ENCODE measurements at regions not wholly inside any gene's neighbourhood (a gene's known extent, or its start where the extent isn't known, plus 50 kb on each side); places are given as distances from the start of the nearest gene placed in this dataset.

- no peak overlapping the region for H2AK5ac ChIP-seq (ENCODE audit: low read length)
- H3K18ac ChIP-seq (ENCODE audit: low read length) = no peak overlapping the region
- H3K4me2 ChIP-seq (ENCODE audit: low read length) = no peak overlapping the region
- no peak overlapping the region for H3K27ac ChIP-seq (ENCODE audit: low read depth, low read length)
- no peak overlapping the region for H4K12ac ChIP-seq (ENCODE audit: low read depth, low read length)
- no peak overlapping the region for H2AFZ ChIP-seq (ENCODE audit: insufficient read depth, low read length, poor library complexity)
- no peak overlapping the region for H2BK120ac ChIP-seq (ENCODE audit: insufficient read depth, low read length, poor library complexity)
- H3K23ac ChIP-seq (ENCODE audit: low read length) = no peak overlapping the region
- H2BK12ac ChIP-seq (ENCODE audit: low read length) = no peak overlapping the region
- no peaks in the 10 kb centered on the region for H3K36me3 ChIP-seq (ENCODE audit: control insufficient read depth in 1 of 2, insufficient read depth in 2 of 2, low read length in 2 of 2)
- H3K79me2 ChIP-seq (ENCODE audit: control insufficient read depth, insufficient read depth, low read length, poor library complexity) = no peaks in the 10 kb centered on the region
- no peaks in the 10 kb centered on the region for H3K4me1 ChIP-seq (ENCODE audit: control insufficient read depth in 1 of 2, insufficient read depth in 2 of 2, low read length in 2 of 2)
- DNase-seq = no peak
- no peaks in the 10 kb centered on the region for H3K79me1 ChIP-seq (ENCODE audit: low read length)
- no peak overlapping the region for H3K4ac ChIP-seq (ENCODE audit: low read depth, low read length)
- no peaks in the 10 kb centered on the region for H3K9me3 ChIP-seq (ENCODE audit: insufficient read depth, low read depth, low read length)
- no peak overlapping the region for H4K91ac ChIP-seq (ENCODE audit: low read depth, low read length)
- no peak overlapping the region for H3K4me3 ChIP-seq (ENCODE audit: low read depth, low read length)
- WGBS (ENCODE audit: extremely low coverage, insufficient coverage, insufficient read length) = no CpG with 5 or more reads among the region's 2 CpGs
- no peaks in the 10 kb centered on the region for H3K27me3 ChIP-seq (ENCODE audit: insufficient read depth, low read length)
- H3K14ac ChIP-seq (ENCODE audit: low read length) = no peak overlapping the region
- H2BK5ac ChIP-seq (ENCODE audit: low read depth, low read length, poor library complexity) = no peak overlapping the region
- H4K8ac ChIP-seq (ENCODE audit: low read depth, low read length) = no peak overlapping the region
- H3K9ac ChIP-seq (ENCODE audit: low read length) = no peak overlapping the region
Observed at GRCh38 chr2:52423655-52424054, 1343.9 kb upstream of the CHAC2 start.

- no peaks in the 10 kb centered on the region for H3K4me1 ChIP-seq (ENCODE audit: control insufficient read depth in 1 of 2, insufficient read depth in 2 of 2, low read length in 2 of 2)
- WGBS (ENCODE audit: extremely low coverage, insufficient coverage, insufficient read length) = no CpG with 5 or more reads among the region's 1 CpG
Observed at GRCh38 chr2:52423111-52423510, 1344.5 kb upstream of the CHAC2 start.

GRCh38 chr2:52416340-52416739 lies 1351.3 kb upstream of the CHAC2 start:
- Histone ChIP-seq H2BK120ac (ENCODE audit: insufficient read depth, low read length, poor library complexity) (no peak overlapping the region), H3K18ac (ENCODE audit: low read length) (no peak overlapping the region), H3K14ac (ENCODE audit: low read length) (no peak overlapping the region), H3K79me2 (ENCODE audit: control insufficient read depth, insufficient read depth, low read length, poor library complexity) (no peaks in the 10 kb centered on the region), H2BK12ac (ENCODE audit: low read length) (no peak overlapping the region), H3K4ac (ENCODE audit: low read depth, low read length) (no peak overlapping the region), H3K79me1 (ENCODE audit: low read length) (no peaks in the 10 kb centered on the region), H3K27me3 (ENCODE audit: insufficient read depth, low read length) (no peaks in the 10 kb centered on the region), H3K27ac (ENCODE audit: low read depth, low read length) (no peak overlapping the region), H3K9ac (ENCODE audit: low read length) (no peak overlapping the region), H2AFZ (ENCODE audit: insufficient read depth, low read length, poor library complexity) (no peak overlapping the region), H2AK5ac (ENCODE audit: low read length) (no peak overlapping the region), H3K4me3 (ENCODE audit: low read depth, low read length) (no peak overlapping the region), H4K91ac (ENCODE audit: low read depth, low read length) (no peak overlapping the region), H2BK5ac (ENCODE audit: low read depth, low read length, poor library complexity) (no peak overlapping the region), H3K23ac (ENCODE audit: low read length) (no peak overlapping the region), H3K4me2 (ENCODE audit: low read length) (no peak overlapping the region), H4K12ac (ENCODE audit: low read depth, low read length) (no peak overlapping the region), H4K8ac (ENCODE audit: low read depth, low read length) (no peak overlapping the region), H3K4me1 (ENCODE audit: control insufficient read depth in 1 of 2, insufficient read depth in 2 of 2, low read length in 2 of 2) (no peaks in the 10 kb centered on the region), H3K36me3 (ENCODE audit: control insufficient read depth in 1 of 2, insufficient read depth in 2 of 2, low read length in 2 of 2) (no peaks in the 10 kb centered on the region), H3K9me3 (ENCODE audit: insufficient read depth, low read depth, low read length) (no peaks in the 10 kb centered on the region)
- DNase-seq = no peak

More at GRCh38 chr2:52423111-52423510, 1344.5 kb upstream of the CHAC2 start:
- no peak overlapping the region for H3K27ac ChIP-seq (ENCODE audit: low read depth, low read length)
- H2AK5ac ChIP-seq (ENCODE audit: low read length) = no peak overlapping the region
- H4K8ac ChIP-seq (ENCODE audit: low read depth, low read length) = no peak overlapping the region
- H2BK120ac ChIP-seq (ENCODE audit: insufficient read depth, low read length, poor library complexity) = no peak overlapping the region
- H4K91ac ChIP-seq (ENCODE audit: low read depth, low read length) = no peak overlapping the region
- no peak overlapping the region for H2BK5ac ChIP-seq (ENCODE audit: low read depth, low read length, poor library complexity)
- no peak overlapping the region for H3K14ac ChIP-seq (ENCODE audit: low read length)
- no peaks in the 10 kb centered on the region for H3K36me3 ChIP-seq (ENCODE audit: control insufficient read depth in 1 of 2, insufficient read depth in 2 of 2, low read length in 2 of 2)
- no peak overlapping the region for H2AFZ ChIP-seq (ENCODE audit: insufficient read depth, low read length, poor library complexity)
- no peak overlapping the region for H4K12ac ChIP-seq (ENCODE audit: low read depth, low read length)
- H3K4me2 ChIP-seq (ENCODE audit: low read length) = no peak overlapping the region
- H2BK12ac ChIP-seq (ENCODE audit: low read length) = no peak overlapping the region
- H3K23ac ChIP-seq (ENCODE audit: low read length) = no peak overlapping the region
- H3K18ac ChIP-seq (ENCODE audit: low read length) = no peak overlapping the region
- H3K27me3 ChIP-seq (ENCODE audit: insufficient read depth, low read length) = no peaks in the 10 kb centered on the region
- H3K9ac ChIP-seq (ENCODE audit: low read length) = no peak overlapping the region
- DNase-seq = no peak
- H3K9me3 ChIP-seq (ENCODE audit: insufficient read depth, low read depth, low read length) = no peaks in the 10 kb centered on the region
- no peak overlapping the region for H3K4me3 ChIP-seq (ENCODE audit: low read depth, low read length)
- no peaks in the 10 kb centered on the region for H3K79me2 ChIP-seq (ENCODE audit: control insufficient read depth, insufficient read depth, low read length, poor library complexity)
- H3K79me1 ChIP-seq (ENCODE audit: low read length) = no peaks in the 10 kb centered on the region
- no peak overlapping the region for H3K4ac ChIP-seq (ENCODE audit: low read depth, low read length)

- H3K18ac ChIP-seq (ENCODE audit: low read length) = no peak overlapping the region
- no peak overlapping the region for H4K12ac ChIP-seq (ENCODE audit: low read depth, low read length)
- H4K91ac ChIP-seq (ENCODE audit: low read depth, low read length) = no peak overlapping the region
- no peaks in the 10 kb centered on the region for H3K9me3 ChIP-seq (ENCODE audit: insufficient read depth, low read depth, low read length)
- H2BK12ac ChIP-seq (ENCODE audit: low read length) = no peak overlapping the region
- no peak overlapping the region for H4K8ac ChIP-seq (ENCODE audit: low read depth, low read length)
- no peak overlapping the region for H2AFZ ChIP-seq (ENCODE audit: insufficient read depth, low read length, poor library complexity)
- no peaks in the 10 kb centered on the region for H3K27me3 ChIP-seq (ENCODE audit: insufficient read depth, low read length)
- DNase-seq = no peak
- no CpG with 5 or more reads among the region's 3 CpGs for WGBS (ENCODE audit: extremely low coverage, insufficient coverage, insufficient read length)
- no peak overlapping the region for H2AK5ac ChIP-seq (ENCODE audit: low read length)
- no peak overlapping the region for H3K23ac ChIP-seq (ENCODE audit: low read length)
- no peak overlapping the region for H3K14ac ChIP-seq (ENCODE audit: low read length)
- no peaks in the 10 kb centered on the region for H3K4me1 ChIP-seq (ENCODE audit: control insufficient read depth in 1 of 2, insufficient read depth in 2 of 2, low read length in 2 of 2)
- H3K4me3 ChIP-seq (ENCODE audit: low read depth, low read length) = no peak overlapping the region
- no peaks in the 10 kb centered on the region for H3K79me1 ChIP-seq (ENCODE audit: low read length)
- no peaks in the 10 kb centered on the region for H3K79me2 ChIP-seq (ENCODE audit: control insufficient read depth, insufficient read depth, low read length, poor library complexity)
- no peak overlapping the region for H3K4ac ChIP-seq (ENCODE audit: low read depth, low read length)
- H3K4me2 ChIP-seq (ENCODE audit: low read length) = no peak overlapping the region
- H3K9ac ChIP-seq (ENCODE audit: low read length) = no peak overlapping the region
- H3K27ac ChIP-seq (ENCODE audit: low read depth, low read length) = no peak overlapping the region
- no peak overlapping the region for H2BK120ac ChIP-seq (ENCODE audit: insufficient read depth, low read length, poor library complexity)
- H3K36me3 ChIP-seq (ENCODE audit: control insufficient read depth in 1 of 2, insufficient read depth in 2 of 2, low read length in 2 of 2) = no peaks in the 10 kb centered on the region
- no peak overlapping the region for H2BK5ac ChIP-seq (ENCODE audit: low read depth, low read length, poor library complexity)
Observed at GRCh38 chr2:52414561-52415295, 1352.9 kb upstream of the CHAC2 start.

Data from trophoblast cell (in vitro differentiated cells and primary cell).